Left ventricle myocardium inferior (tissue), 1 donor: ENCODE measurements at regions not wholly inside any gene's neighbourhood (a gene's known extent, or its start where the extent isn't known, plus 50 kb on each side); places are given as distances from the start of the nearest gene placed in this dataset.

Experiments
- DNase-seq: peaks from one replicate; pipeline ENCODE4 v3.0.0-alpha.2; 2020
- H3K27ac ChIP-seq: fragments of 200-600 bp; replicated peaks from 2 replicates; pipeline ENCODE4 v1.8.0; 2021
- H3K27me3 ChIP-seq: fragments of 200-600 bp; 2 replicates; pipeline ENCODE4 v1.8.0; 2021; ENCODE audit warnings: low read depth
- H3K36me3 ChIP-seq: fragments of 200-600 bp; 2 replicates; pipeline ENCODE4 v1.8.0; 2021
- H3K4me1 ChIP-seq: fragments of 200-600 bp; 2 replicates; pipeline ENCODE4 v1.8.0; 2021
- H3K4me3 ChIP-seq: fragments of 200-600 bp; 2 replicates; pipeline ENCODE4 v1.8.0; 2021; ENCODE audit warnings: mild to moderate bottlenecking, moderate library complexity
- H3K9me3 ChIP-seq: fragments of 200-600 bp; replicated peaks from 2 replicates; pipeline ENCODE4 v1.8.0; 2021
- CTCF ChIP-seq: fragments of 200-600 bp; IDR thresholded peaks from 2 replicates; pipeline ENCODE4 v1.8.0; 2021; ENCODE audit warnings: antibody characterized with exemption, mild to moderate bottlenecking, borderline replicate concordance
- intact Hi-C: fragments of 100-400 bp; cut with micrococcal nuclease; formaldehyde crosslinking; loops from one replicate; pipeline ENCODE4 v1.11.0; 2022
- donor health status: DM: no; HTN: yes; CAD: no; lungs with severe emphysema.

- intact Hi-C loops: no loop called here
- Histone ChIP-seq H3K4me3 (no peak overlapping the region), H3K27ac (no peak overlapping the region), H3K27me3 (peaks cover 26% of the 10 kb centered on the region), H3K4me1 (no peaks in the 10 kb centered on the region), H3K36me3 (no peaks in the 10 kb centered on the region), H3K9me3 (no peaks in the 10 kb centered on the region)
- TF ChIP-seq CTCF: no peak
- DNase-seq: no peak
These were observed 253.9 kb upstream of the CRY1 start for GRCh38 chr12:107347261-107347660.

- no peak for DNase-seq
- no peak overlapping the region for H3K4me3 ChIP-seq
- H3K27ac ChIP-seq: no peak overlapping the region
- H3K4me1 ChIP-seq: no peaks in the 10 kb centered on the region
- TF ChIP-seq CTCF: no peak
- H3K36me3 ChIP-seq: no peaks in the 10 kb centered on the region
- H3K27me3 ChIP-seq: peaks cover 12% of the 10 kb centered on the region
- intact Hi-C loops: no loop called here
- no peaks in the 10 kb centered on the region for H3K9me3 ChIP-seq
These were observed 255.8 kb upstream of the CRY1 start for GRCh38 chr12:107349008-107349747.

GRCh38 chr12:107349839-107350238 lies 256.5 kb upstream of the CRY1 start:
- H3K27ac ChIP-seq: no peak overlapping the region
- H3K4me1 ChIP-seq: no peaks in the 10 kb centered on the region
- TF ChIP-seq CTCF: no peak
- intact Hi-C loops: no loop called here
- H3K9me3 ChIP-seq: no peaks in the 10 kb centered on the region
- no peak overlapping the region for H3K4me3 ChIP-seq
- peaks cover 12% of the 10 kb centered on the region for H3K27me3 ChIP-seq
- no peaks in the 10 kb centered on the region for H3K36me3 ChIP-seq
- DNase-seq: no peak

- Histone ChIP-seq H3K36me3 (no peaks in the 10 kb centered on the region), H3K9me3 (no peaks in the 10 kb centered on the region), H3K27me3 (peaks cover 14% of the 10 kb centered on the region), H3K27ac (no peak overlapping the region), H3K4me3 (no peak overlapping the region), H3K4me1 (no peaks in the 10 kb centered on the region)
- TF ChIP-seq CTCF: no peak
- intact Hi-C loops: no loop called here
- no peak for DNase-seq
These were observed 257.8 kb upstream of the CRY1 start for GRCh38 chr12:107351109-107351508.

- DNase-seq: no peak
- TF ChIP-seq CTCF: no peak
- Histone ChIP-seq H3K9me3 (no peaks in the 10 kb centered on the region), H3K27me3 (peaks cover 20% of the 10 kb centered on the region), H3K27ac (no peak overlapping the region), H3K4me3 (no peak overlapping the region), H3K36me3 (no peaks in the 10 kb centered on the region), H3K4me1 (no peaks in the 10 kb centered on the region)
- intact Hi-C loops: no loop called here
These were observed 258.4 kb upstream of the CRY1 start for GRCh38 chr12:107351713-107352112.
